K562 (cell line): ENCODE measurements at regions not wholly inside any gene's neighbourhood (a gene's known extent, or its start where the extent isn't known, plus 50 kb on each side); places are given as distances from the start of the nearest gene placed in this dataset.

ENCODE experiments used
- TFAP4 ChIP-seq: sonication (generic); formaldehyde crosslinking; IDR thresholded peaks from 2 replicates; pipeline ENCODE4 v1.8.0; 2022; ENCODE audit warnings: missing genetic modification reagents, mild to moderate bottlenecking, moderate library complexity, borderline replicate concordance
- ZNF507 ChIP-seq: conservative IDR thresholded peaks from 2 replicates; pipeline ENCODE4 v1.6.1; 2017; ENCODE audit warnings: missing genetic modification characterization, missing compliant biosample characterization
- ZNF77 ChIP-seq: fragments of 250-450 bp; sonication (Bioruptor Pico); IDR thresholded peaks from 2 replicates; pipeline ENCODE4 v1.5.0; 2020
- TF ChIP-seq, protein P1 (sequence below), 3 experiments: IDR thresholded peaks in 2 of 3; conservative IDR thresholded peaks in 1 of 3; 2 replicates each; pipeline ENCODE4 v1.5.1; 2011 to 2012; ENCODE audit warnings: low read length in 3 of 3, mild to moderate bottlenecking in 3 of 3, control low read depth in 2 of 3, improper control_type of control experiment in 1 of 3, inconsistent platforms in 1 of 3, low read depth in 1 of 3, mixed read lengths in 1 of 3, moderate library complexity in 1 of 3; ENCODE audit not compliant: insufficient read depth in 2 of 3
- TF ChIP-seq, protein P2 (sequence below): sonication (generic); formaldehyde crosslinking; IDR thresholded peaks from 2 replicates; pipeline ENCODE4 v1.9.0; 2022; ENCODE audit warnings: mild to moderate bottlenecking, missing genetic modification reagents

DNA sequence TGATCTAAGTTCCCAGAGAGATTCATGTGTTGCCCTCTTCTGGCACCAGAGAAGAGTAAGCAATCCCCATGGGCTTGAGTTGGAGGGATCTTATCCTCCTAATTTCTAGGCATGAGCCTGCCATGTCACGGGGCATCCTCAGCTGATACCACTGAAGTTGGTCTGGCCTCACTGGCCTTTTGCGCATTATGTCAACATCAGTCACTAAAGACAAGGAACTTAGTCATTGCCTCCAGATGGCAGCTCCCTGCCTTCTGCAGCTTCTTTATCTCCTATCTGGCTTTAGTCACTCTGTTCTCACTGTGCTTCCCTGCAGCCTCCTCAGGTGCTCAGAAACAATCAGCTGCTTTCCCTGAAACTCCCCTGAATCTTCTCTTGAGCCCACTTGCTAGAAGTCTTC is 312.2 kb downstream of the ADGRG6 start:
- TF ChIP-seq ZNF77 (CRISPR knock-in tag) (no peak), ZNF507 (tag) (no peak), TFAP4 (no peak)
- TF ChIP-seq, protein P1, sequence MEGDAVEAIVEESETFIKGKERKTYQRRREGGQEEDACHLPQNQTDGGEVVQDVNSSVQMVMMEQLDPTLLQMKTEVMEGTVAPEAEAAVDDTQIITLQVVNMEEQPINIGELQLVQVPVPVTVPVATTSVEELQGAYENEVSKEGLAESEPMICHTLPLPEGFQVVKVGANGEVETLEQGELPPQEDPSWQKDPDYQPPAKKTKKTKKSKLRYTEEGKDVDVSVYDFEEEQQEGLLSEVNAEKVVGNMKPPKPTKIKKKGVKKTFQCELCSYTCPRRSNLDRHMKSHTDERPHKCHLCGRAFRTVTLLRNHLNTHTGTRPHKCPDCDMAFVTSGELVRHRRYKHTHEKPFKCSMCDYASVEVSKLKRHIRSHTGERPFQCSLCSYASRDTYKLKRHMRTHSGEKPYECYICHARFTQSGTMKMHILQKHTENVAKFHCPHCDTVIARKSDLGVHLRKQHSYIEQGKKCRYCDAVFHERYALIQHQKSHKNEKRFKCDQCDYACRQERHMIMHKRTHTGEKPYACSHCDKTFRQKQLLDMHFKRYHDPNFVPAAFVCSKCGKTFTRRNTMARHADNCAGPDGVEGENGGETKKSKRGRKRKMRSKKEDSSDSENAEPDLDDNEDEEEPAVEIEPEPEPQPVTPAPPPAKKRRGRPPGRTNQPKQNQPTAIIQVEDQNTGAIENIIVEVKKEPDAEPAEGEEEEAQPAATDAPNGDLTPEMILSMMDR (IDR thresholded peaks at IDR 0.05 in 2 of 3, conservative IDR thresholded peaks at IDR 0.05 in 1 of 3; ENCODE audit: insufficient read depth in 2 of 3, low read depth in 1 of 3, low read length in 3 of 3) = no peak
- TF ChIP-seq, protein P2, sequence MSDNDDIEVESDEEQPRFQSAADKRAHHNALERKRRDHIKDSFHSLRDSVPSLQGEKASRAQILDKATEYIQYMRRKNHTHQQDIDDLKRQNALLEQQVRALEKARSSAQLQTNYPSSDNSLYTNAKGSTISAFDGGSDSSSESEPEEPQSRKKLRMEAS (CRISPR knock-in tag) = no peak
